Glutamatergic neuron (in vitro differentiated cells): ENCODE measurements at regions not wholly inside any gene's neighbourhood (a gene's known extent, or its start where the extent isn't known, plus 50 kb on each side); places are given as distances from the start of the nearest gene placed in this dataset.

Experiments used
- DNase-seq: peaks from one replicate; pipeline ENCODE4 v3.0.0; 2022
- H3K27ac Mint-ChIP-seq: one replicate; pipeline ENCODE4 v1.8.0; 2020; ENCODE audit warnings: mild to moderate bottlenecking, mixed read lengths, inconsistent platforms; ENCODE audit not compliant: unreplicated experiment
- H3K27me3 Mint-ChIP-seq: one replicate; pipeline ENCODE4 v1.8.0; 2020; ENCODE audit warnings: mild to moderate bottlenecking, moderate library complexity, mixed read lengths, inconsistent platforms; ENCODE audit not compliant: unreplicated experiment
- H3K36me3 Mint-ChIP-seq: one replicate; pipeline ENCODE4 v1.8.0; 2020; ENCODE audit warnings: mild to moderate bottlenecking, mixed read lengths, inconsistent platforms; ENCODE audit not compliant: unreplicated experiment
- H3K4me1 Mint-ChIP-seq: one replicate; pipeline ENCODE4 v1.8.0; 2020; ENCODE audit warnings: mild to moderate bottlenecking, low read depth, mixed read lengths, inconsistent platforms; ENCODE audit not compliant: unreplicated experiment
- H3K4me3 Mint-ChIP-seq: one replicate; pipeline ENCODE4 v1.8.0; 2020; ENCODE audit warnings: mild to moderate bottlenecking, mixed read lengths, inconsistent platforms; ENCODE audit not compliant: unreplicated experiment
- H3K9me3 Mint-ChIP-seq: one replicate; pipeline ENCODE4 v1.8.0; 2020; ENCODE audit warnings: mild to moderate bottlenecking, moderate library complexity, mixed read lengths, inconsistent platforms; ENCODE audit not compliant: unreplicated experiment
- CTCF ChIP-seq: fragments of 200-600 bp; sonication (generic); IDR thresholded peaks from one replicate; pipeline ENCODE4 v1.5.0; 2021; ENCODE audit not compliant: partially characterized antibody, unreplicated experiment

DNA sequence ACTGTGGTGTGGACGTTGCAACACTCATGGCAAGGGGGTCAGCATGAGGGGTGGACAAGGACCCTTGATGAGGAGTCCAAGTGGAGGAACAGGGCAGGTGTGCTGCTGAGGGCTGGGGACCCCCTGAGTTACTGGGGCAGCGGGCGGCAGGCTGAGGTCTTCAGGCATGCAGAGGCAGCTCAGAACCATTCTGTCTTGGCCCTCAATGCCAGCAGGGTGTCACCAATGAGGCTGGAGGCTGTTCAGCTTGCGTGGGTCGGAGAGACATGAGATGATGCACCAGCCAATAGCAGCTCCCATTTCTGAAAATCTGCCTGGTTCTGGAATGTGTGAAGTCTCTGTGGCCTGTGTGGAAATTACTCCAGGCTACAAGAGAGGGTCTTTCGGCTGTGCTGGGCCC, 105.4 kb downstream of the INHBB start:
- Mint-ChIP-seq H3K36me3 (no peaks in the 10 kb centered on the region), H3K27ac (no peak overlapping the region), H3K4me3 (no peak overlapping the region), H3K27me3 (peaks cover 7% of the 10 kb centered on the region), H3K9me3 (no peaks in the 10 kb centered on the region), H3K4me1 (peaks cover 4% of the 10 kb centered on the region)
- peak; percentile 5 for DNase-seq
- no peak for TF ChIP-seq CTCF

- Mint-ChIP-seq H3K4me1 (peaks cover 4% of the 10 kb centered on the region), H3K36me3 (no peaks in the 10 kb centered on the region), H3K9me3 (no peaks in the 10 kb centered on the region), H3K4me3 (no peak overlapping the region), H3K27me3 (peaks cover 7% of the 10 kb centered on the region), H3K27ac (no peak overlapping the region)
- no peak for TF ChIP-seq CTCF
- DNase-seq = peak; percentile 7
Observed at GRCh38 chr2:120452131-120452530, 106.2 kb downstream of the INHBB start.

GRCh38 chr2:120452945-120453634, 107.2 kb downstream of the INHBB start:
- peak; percentile 3 for DNase-seq
- Mint-ChIP-seq H3K9me3 (no peaks in the 10 kb centered on the region), H3K27me3 (peaks cover 7% of the 10 kb centered on the region), H3K4me1 (peaks cover 4% of the 10 kb centered on the region), H3K4me3 (no peak overlapping the region), H3K27ac (no peak overlapping the region), H3K36me3 (no peaks in the 10 kb centered on the region)
- no peak for TF ChIP-seq CTCF

DNA sequence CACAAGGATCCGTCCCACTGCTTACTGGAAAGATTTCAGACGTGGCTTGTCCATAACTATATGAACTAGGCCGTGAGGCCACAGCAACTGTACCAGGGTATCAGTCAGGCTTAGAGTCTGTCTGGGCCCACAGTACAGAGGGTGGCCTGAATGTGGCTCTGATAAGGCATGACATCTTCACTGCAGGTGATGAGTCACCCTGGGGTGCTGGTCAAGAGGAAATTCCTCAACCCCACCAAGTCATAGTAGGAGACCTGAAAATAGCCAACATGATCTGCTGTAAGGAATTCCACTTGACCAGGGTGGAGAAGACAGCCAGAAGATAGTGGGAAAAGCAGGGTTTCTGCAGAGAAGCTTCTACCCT, 107.7 kb downstream of the INHBB start:
- Mint-ChIP-seq H3K4me3 (no peak overlapping the region), H3K9me3 (no peaks in the 10 kb centered on the region), H3K36me3 (no peaks in the 10 kb centered on the region), H3K27me3 (peaks cover 6% of the 10 kb centered on the region), H3K4me1 (peaks cover 4% of the 10 kb centered on the region), H3K27ac (no peak overlapping the region)
- no peak for TF ChIP-seq CTCF
- no peak for DNase-seq

- no peak for DNase-seq
- no peak overlapping the region for H3K27ac Mint-ChIP-seq
- no peak overlapping the region for H3K4me3 Mint-ChIP-seq
Observed at GRCh38 chr2:120454654-120455385, 108.9 kb downstream of the INHBB start.

More at GRCh38 chr2:120454654-120455385, 108.9 kb downstream of the INHBB start:
- peaks cover 4% of the 10 kb centered on the region for H3K4me1 Mint-ChIP-seq
- peaks cover 5% of the 10 kb centered on the region for H3K27me3 Mint-ChIP-seq
- H3K36me3 Mint-ChIP-seq = peaks cover 6% of the 10 kb centered on the region
- H3K9me3 Mint-ChIP-seq = peaks cover 3% of the 10 kb centered on the region
- no peak for TF ChIP-seq CTCF
